HCT116 (cell line): ENCODE measurements at regions not wholly inside any gene's neighbourhood (a gene's known extent, or its start where the extent isn't known, plus 50 kb on each side); places are given as distances from the start of the nearest gene placed in this dataset.

ENCODE experiments used
- ATAC-seq: fragments of 200-7000 bp; cut with Tn5 transposase; 2 replicates; pipeline ENCODE4 v1.9.1; 2020; ENCODE audit warnings: mild to moderate bottlenecking, moderate library complexity
- BruUV-seq: library from RNA; stranded (reverse); fragments of 400-500 nt; replicated peaks from 2 replicates; lab custom pipeline; 2021; lab: Mats Ljungman, UMichigan
- CTCF ChIA-PET: fragments of 300-600 bp; sonication (Branson Sonifier 250); formaldehyde crosslinking; loops from one replicate; lab custom pipeline; 2021; ENCODE audit warnings: antibody characterized with exemption; lab: Charles Lee
- POLR2A ChIA-PET: fragments of 300-600, 350-600 bp; sonication (Branson Sonifier 250); formaldehyde crosslinking; loops from one replicate; lab custom pipeline; 2021; ENCODE audit warnings: antibody characterized with exemption; lab: Charles Lee
- RAD21 ChIA-PET, 2 experiments: fragments of 300-600 bp; sonication (Branson Sonifier 250); formaldehyde crosslinking; loops; one replicate each; lab custom pipeline; 2023; ENCODE audit warnings: low total read pairs in 2 of 2; ENCODE audit not compliant: uncharacterized antibody in 2 of 2, unreplicated experiment in 2 of 2, low non-redundant PET in 1 of 2; lab: Charles Lee
- DNase-seq: peaks from one replicate; pipeline ENCODE4 v3.0.0-alpha.2; 2010; ENCODE audit warnings: low read depth, low spot score
- H2AFZ ChIP-seq: fragments of 200-600 bp; shearing (Covaris generic), sonication (generic); 2 replicates; pipeline ENCODE4 v1.6.1; 2017; ENCODE audit warnings: low read depth, mixed run types, mixed read lengths, antibody characterized with exemption, low read length; ENCODE audit not compliant: poor library complexity, severe bottlenecking
- H3K27ac ChIP-seq: 2 replicates; pipeline ENCODE4 v1.5.1; 2012; ENCODE audit warnings: low read depth, low read length
- H3K27me3 ChIP-seq: fragments of 200-600 bp; sonication (generic); 2 replicates; pipeline ENCODE4 v1.6.1; 2016; ENCODE audit warnings: mixed run types, low read length, mixed read lengths; ENCODE audit not compliant: insufficient read depth
- H3K36me3 ChIP-seq, 2 experiments: fragments of 200-500 bp in 1 of 2; fragments of 200-600 bp in 1 of 2; sonication (Bioruptor generic) in 1 of 2; sonication (generic) in 1 of 2; 2 replicates each; pipeline versions ENCODE4 v1.5.1 to v1.6.1; 2014 to 2016; ENCODE audit warnings: low read length in 2 of 2, inconsistent platforms in 1 of 2, mixed read lengths in 1 of 2, mixed run types in 1 of 2; ENCODE audit not compliant: insufficient read depth in 2 of 2, control insufficient read depth in 1 of 2
- H3K4me1 ChIP-seq, 2 experiments: fragments of 200-600 bp in 1 of 2; sonication (generic) in 1 of 2; 2 replicates each; pipeline versions ENCODE4 v1.5.1 to v1.6.1; 2012 to 2017; ENCODE audit warnings: low read length in 2 of 2, inconsistent platforms in 1 of 2, mild to moderate bottlenecking in 1 of 2, mixed read lengths in 1 of 2, mixed run types in 1 of 2, moderate library complexity in 1 of 2; ENCODE audit not compliant: insufficient read depth in 2 of 2, control insufficient read depth in 1 of 2
- H3K4me2 ChIP-seq: fragments of 200-600 bp; sonication (generic); 2 replicates; pipeline ENCODE4 v1.6.1; 2017; ENCODE audit warnings: mixed run types, low read length, mixed read lengths
- H3K4me3 ChIP-seq, 2 experiments: fragments of 200-600 bp in 1 of 2; sonication (generic) in 1 of 2; replicated peaks in 1 of 2; 2 replicates each; pipeline ENCODE4 v1.5.1; 2011 to 2016; ENCODE audit warnings: low read length in 2 of 2, control low read depth in 1 of 2, low read depth in 1 of 2, mild to moderate bottlenecking in 1 of 2, mixed read lengths in 1 of 2, mixed run types in 1 of 2
- H3K79me2 ChIP-seq: fragments of 200-600 bp; sonication (generic); 2 replicates; pipeline ENCODE4 v1.6.1; 2017; ENCODE audit warnings: mild to moderate bottlenecking, mixed run types, low read length, moderate library complexity, mixed read lengths; ENCODE audit not compliant: insufficient read depth
- H3K9ac ChIP-seq: fragments of 200-600 bp; sonication (generic); 2 replicates; pipeline ENCODE4 v1.6.1; 2016; ENCODE audit warnings: low read length, mixed read lengths
- H3K9me2 ChIP-seq: fragments of 200-600 bp; sonication (generic), shearing (Covaris generic); 2 replicates; pipeline ENCODE4 v1.6.1; 2017; ENCODE audit warnings: mixed run types, mild to moderate bottlenecking, moderate library complexity; ENCODE audit not compliant: insufficient read depth
- H3K9me3 ChIP-seq, 2 experiments: fragments of 200-500 bp in 1 of 2; fragments of 200-600 bp in 1 of 2; sonication (Bioruptor generic) in 1 of 2; sonication (generic) in 1 of 2; 2 replicates each; pipeline ENCODE4 v1.6.1; 2014 to 2017; ENCODE audit warnings: low read length in 2 of 2, mixed read lengths in 2 of 2, inconsistent platforms in 1 of 2, low read depth in 1 of 2, mild to moderate bottlenecking in 1 of 2, mixed run types in 1 of 2, moderate library complexity in 1 of 2; ENCODE audit not compliant: control insufficient read depth in 1 of 2, insufficient read depth in 1 of 2
- H4K20me1 ChIP-seq: fragments of 200-600 bp; sonication (generic), shearing (Covaris generic); 2 replicates; pipeline ENCODE4 v1.6.1; 2017; ENCODE audit warnings: mixed run types, mild to moderate bottlenecking, moderate library complexity; ENCODE audit not compliant: insufficient read depth
- ATF3 ChIP-seq: IDR thresholded peaks from 2 replicates; pipeline ENCODE4 v1.6.1; 2012
- CEBPB ChIP-seq: IDR thresholded peaks from 2 replicates; pipeline ENCODE4 v1.6.1; 2012; ENCODE audit warnings: low read depth
- EGR1 ChIP-seq: IDR thresholded peaks from 2 replicates; pipeline ENCODE4 v1.6.1; 2012; ENCODE audit warnings: low read depth
- ELF1 ChIP-seq: IDR thresholded peaks from 2 replicates; pipeline ENCODE4 v1.6.1; 2012; ENCODE audit warnings: low read depth, borderline replicate concordance
- FOSL1 ChIP-seq: IDR thresholded peaks from 2 replicates; pipeline ENCODE4 v1.6.1; 2012; ENCODE audit warnings: low read depth
- JUND ChIP-seq: IDR thresholded peaks from 2 replicates; pipeline ENCODE4 v1.6.1; 2012
- RAD21 ChIP-seq: IDR thresholded peaks from 2 replicates; pipeline ENCODE4 v1.6.1; 2012; ENCODE audit warnings: low read depth, mild to moderate bottlenecking
- REST ChIP-seq: IDR thresholded peaks from 2 replicates; pipeline ENCODE4 v1.6.1; 2012; ENCODE audit warnings: low read depth
- SIN3A ChIP-seq: IDR thresholded peaks from 2 replicates; pipeline ENCODE4 v1.6.1; 2012; ENCODE audit warnings: low read depth
- SP1 ChIP-seq: IDR thresholded peaks from 2 replicates; pipeline ENCODE4 v1.6.1; 2012; ENCODE audit warnings: low read depth
- SRF ChIP-seq: IDR thresholded peaks from 2 replicates; pipeline ENCODE4 v1.6.1; 2012; ENCODE audit warnings: low read depth
- YY1 ChIP-seq: IDR thresholded peaks from 2 replicates; pipeline ENCODE4 v1.6.1; 2011; ENCODE audit warnings: low read length, low read depth, moderate library complexity, mild to moderate bottlenecking; ENCODE audit not compliant: insufficient replicate concordance; ENCODE audit errors: extremely low read depth
- ZBTB33 ChIP-seq: IDR thresholded peaks from 2 replicates; pipeline ENCODE4 v1.6.1; 2011; ENCODE audit warnings: mild to moderate bottlenecking, low read length, moderate library complexity; ENCODE audit not compliant: insufficient replicate concordance; ENCODE audit errors: extremely low read depth
- ZNF274 ChIP-seq: fragments of 200-500 bp; sonication (Bioruptor generic); IDR thresholded peaks from 2 replicates; pipeline ENCODE4 v1.6.1; 2014; ENCODE audit warnings: mild to moderate bottlenecking, low read depth, low read length, inconsistent platforms
- intact Hi-C: fragments of 100-400 bp; cut with micrococcal nuclease; formaldehyde crosslinking; loops from 2 replicates; pipeline ENCODE4 v1.10.0; 2022

- intact Hi-C loops = no loop called here
- DNase-seq (no peak), ATAC-seq (no peak)
- no peak overlapping the region for H2AFZ ChIP-seq
- ChIA-PET RAD21 (no interaction called here), CTCF (no interaction called here), POLR2A (no interaction called here)
- no peaks in the 10 kb centered on the region for H3K36me3 ChIP-seq
- no peak overlapping the region for H3K9ac ChIP-seq
- no peaks in the 10 kb centered on the region for H4K20me1 ChIP-seq
- H3K4me3 ChIP-seq = no peak overlapping the region
- no peak overlapping the region for H3K4me2 ChIP-seq
- H3K27ac ChIP-seq = no peak overlapping the region
- no peak for TF ChIP-seq ZBTB33
- TF ChIP-seq FOSL1 = no peak
- TF ChIP-seq YY1 = no peak
- TF ChIP-seq ZNF274 = no peak
- no peak for TF ChIP-seq JUND
- H3K79me2 ChIP-seq = no peaks in the 10 kb centered on the region
- BruUV-seq = no TSS peak
- no peaks in the 10 kb centered on the region for H3K4me1 ChIP-seq
- no peaks in the 10 kb centered on the region for H3K9me3 ChIP-seq
- no peaks in the 10 kb centered on the region for H3K9me2 ChIP-seq
- no peaks in the 10 kb centered on the region for H3K27me3 ChIP-seq
These were observed 585.6 kb downstream of the TBL1XR1 start for GRCh38 chr3:176611703-176612102.

GRCh38 chr3:176609361-176609760 lies 587.9 kb downstream of the TBL1XR1 start:
- Histone ChIP-seq H3K27ac (no peak overlapping the region), H3K9me2 (no peaks in the 10 kb centered on the region), H3K4me1 (no peaks in the 10 kb centered on the region), H3K9me3 (no peaks in the 10 kb centered on the region), H3K9ac (no peak overlapping the region), H3K36me3 (no peaks in the 10 kb centered on the region), H3K4me2 (no peak overlapping the region), H3K4me3 (no peak overlapping the region), H4K20me1 (no peaks in the 10 kb centered on the region), H2AFZ (no peak overlapping the region), H3K27me3 (no peaks in the 10 kb centered on the region), H3K79me2 (no peaks in the 10 kb centered on the region)
- intact Hi-C loops = no loop called here
- no peak for DNase-seq
- CTCF ChIA-PET = no interaction called here
- RAD21 ChIA-PET = no interaction called here
- POLR2A ChIA-PET = no interaction called here
- no peak for ATAC-seq
- no TSS peak for BruUV-seq
- TF ChIP-seq ATF3 = no peak
- TF ChIP-seq SIN3A = no peak
- TF ChIP-seq CEBPB = no peak
- no peak for TF ChIP-seq ELF1
- TF ChIP-seq JUND = no peak
- no peak for TF ChIP-seq SP1
- no peak for TF ChIP-seq ZNF274
- no peak for TF ChIP-seq ZBTB33
- TF ChIP-seq FOSL1 = no peak
- TF ChIP-seq SRF = no peak
- no peak for TF ChIP-seq EGR1
- no peak for TF ChIP-seq RAD21
- no peak for TF ChIP-seq REST
